Left lung (tissue), 4 donors: ENCODE measurements at regions not wholly inside any gene's neighbourhood (a gene's known extent, or its start where the extent isn't known, plus 50 kb on each side); places are given as distances from the start of the nearest gene placed in this dataset.

Experiments used
- ATAC-seq: fragments of 200-7000 bp; cut with Tn5 transposase; one replicate; pipeline ENCODE4 v1.9.1; 2020; ENCODE audit warnings: moderate library complexity
- DNase-seq, 4 donors: peaks; one replicate each; pipeline ENCODE4 v3.0.0-alpha.2; 2013 to 2020
- H3K27ac ChIP-seq, 2 donors: fragments of 200-600 bp; sonication (generic) in 1 of 2; one replicate each; pipeline versions ENCODE4 v1.5.0 to v1.8.0; 2020 to 2021
- H3K27me3 ChIP-seq, 2 donors: fragments of 200-600 bp; sonication (generic) in 1 of 2; one replicate each; pipeline versions ENCODE4 v1.5.0 to v1.8.0; 2020 to 2021
- H3K36me3 ChIP-seq, 2 donors: fragments of 200-600 bp; sonication (generic) in 1 of 2; one replicate each; pipeline versions ENCODE4 v1.5.0 to v1.8.0; 2020 to 2021
- H3K4me1 ChIP-seq, 2 donors: fragments of 200-600 bp; one replicate each; pipeline ENCODE4 v1.8.0; 2021
- H3K4me3 ChIP-seq, 2 donors: fragments of 200-600 bp; sonication (generic) in 1 of 2; one replicate each; pipeline versions ENCODE4 v1.5.0 to v1.8.0; 2020 to 2021; ENCODE audit warnings: mild to moderate bottlenecking in 1 of 2
- H3K9me3 ChIP-seq, 2 donors: fragments of 200-600 bp; sonication (generic) in 1 of 2; one replicate each; pipeline versions ENCODE4 v1.5.0 to v1.8.0; 2020 to 2021
- intact Hi-C, 2 donors: fragments of 100-400 bp; cut with DNase I; formaldehyde crosslinking; loops; one replicate each; pipeline versions ENCODE4 v1.11.2 to v1.14.2; 2022
- TF ChIP-seq, protein P1 (sequence below), 2 donors: fragments of 200-600 bp; sonication (generic) in 1 of 2; IDR thresholded peaks; one replicate each; pipeline versions ENCODE4 v1.5.0 to v1.8.0; 2021; ENCODE audit warnings: antibody characterized with exemption in 2 of 2
- donor health status: DM: no; HTN: yes; CAD: no.
- donor health status: DM: no; HTN: no; CAD: no.

DNA sequence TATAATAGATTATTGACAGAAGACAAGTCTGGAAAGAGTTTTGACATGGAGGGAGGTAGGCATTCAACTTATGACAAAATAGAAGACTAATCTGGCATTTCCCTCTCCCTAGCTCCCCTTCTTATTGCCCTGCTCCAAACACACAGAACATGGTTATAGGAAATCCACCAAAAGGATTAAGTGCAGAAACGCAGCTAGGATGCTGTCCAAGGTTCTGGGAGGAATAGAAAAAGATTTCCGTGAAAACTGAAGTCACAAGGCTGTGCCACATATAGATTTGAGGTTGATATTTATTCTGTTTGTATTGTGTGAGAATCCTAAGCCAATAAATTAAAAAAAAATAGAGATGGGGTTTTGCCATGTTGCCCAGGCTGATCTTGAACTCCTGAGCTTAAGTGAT lies 107.9 kb upstream of the MAP3K7 start:
- Histone ChIP-seq H3K36me3 (no peaks in the 10 kb centered on the region), H3K27ac (no peak overlapping the region), H3K4me1 (no peaks in the 10 kb centered on the region), H3K9me3 (no peaks in the 10 kb centered on the region), H3K27me3 (no peaks in the 10 kb centered on the region), H3K4me3 (no peak overlapping the region)
- no peak for ATAC-seq
- DNase-seq, result no peak
- TF ChIP-seq, protein P1, sequence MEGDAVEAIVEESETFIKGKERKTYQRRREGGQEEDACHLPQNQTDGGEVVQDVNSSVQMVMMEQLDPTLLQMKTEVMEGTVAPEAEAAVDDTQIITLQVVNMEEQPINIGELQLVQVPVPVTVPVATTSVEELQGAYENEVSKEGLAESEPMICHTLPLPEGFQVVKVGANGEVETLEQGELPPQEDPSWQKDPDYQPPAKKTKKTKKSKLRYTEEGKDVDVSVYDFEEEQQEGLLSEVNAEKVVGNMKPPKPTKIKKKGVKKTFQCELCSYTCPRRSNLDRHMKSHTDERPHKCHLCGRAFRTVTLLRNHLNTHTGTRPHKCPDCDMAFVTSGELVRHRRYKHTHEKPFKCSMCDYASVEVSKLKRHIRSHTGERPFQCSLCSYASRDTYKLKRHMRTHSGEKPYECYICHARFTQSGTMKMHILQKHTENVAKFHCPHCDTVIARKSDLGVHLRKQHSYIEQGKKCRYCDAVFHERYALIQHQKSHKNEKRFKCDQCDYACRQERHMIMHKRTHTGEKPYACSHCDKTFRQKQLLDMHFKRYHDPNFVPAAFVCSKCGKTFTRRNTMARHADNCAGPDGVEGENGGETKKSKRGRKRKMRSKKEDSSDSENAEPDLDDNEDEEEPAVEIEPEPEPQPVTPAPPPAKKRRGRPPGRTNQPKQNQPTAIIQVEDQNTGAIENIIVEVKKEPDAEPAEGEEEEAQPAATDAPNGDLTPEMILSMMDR (IDR thresholded peaks at IDR 0.05), result no peak
- intact Hi-C loops, result no loop called here

DNA sequence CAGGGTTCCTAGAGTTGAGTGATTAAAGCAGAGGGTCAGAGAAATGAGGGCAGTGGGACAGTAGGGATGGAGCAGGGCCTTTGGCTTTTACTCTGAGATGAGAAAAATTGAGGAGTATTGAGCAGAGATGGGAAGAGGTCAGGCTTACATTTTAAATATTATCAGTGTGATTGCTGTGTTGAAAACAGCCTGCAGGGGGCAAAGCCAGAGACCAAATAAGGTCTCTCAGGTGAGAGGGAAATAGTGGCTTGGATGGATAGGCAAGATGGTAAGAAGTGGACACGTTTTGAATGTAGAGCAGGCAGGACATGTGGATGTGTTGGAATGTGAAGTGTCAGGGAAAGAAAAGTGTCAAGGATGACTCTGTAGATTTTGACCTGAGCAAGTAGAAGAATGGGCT lies 105.0 kb upstream of the MAP3K7 start:
- Histone ChIP-seq H3K27ac (no peak overlapping the region), H3K4me3 (no peak overlapping the region), H3K9me3 (no peaks in the 10 kb centered on the region), H3K27me3 (no peaks in the 10 kb centered on the region), H3K36me3 (no peaks in the 10 kb centered on the region), H3K4me1 (no peaks in the 10 kb centered on the region)
- ATAC-seq (no peak), DNase-seq (no peak)
- intact Hi-C loops, result no loop called here
- TF ChIP-seq, protein P1 (IDR thresholded peaks at IDR 0.05), result no peak

DNA sequence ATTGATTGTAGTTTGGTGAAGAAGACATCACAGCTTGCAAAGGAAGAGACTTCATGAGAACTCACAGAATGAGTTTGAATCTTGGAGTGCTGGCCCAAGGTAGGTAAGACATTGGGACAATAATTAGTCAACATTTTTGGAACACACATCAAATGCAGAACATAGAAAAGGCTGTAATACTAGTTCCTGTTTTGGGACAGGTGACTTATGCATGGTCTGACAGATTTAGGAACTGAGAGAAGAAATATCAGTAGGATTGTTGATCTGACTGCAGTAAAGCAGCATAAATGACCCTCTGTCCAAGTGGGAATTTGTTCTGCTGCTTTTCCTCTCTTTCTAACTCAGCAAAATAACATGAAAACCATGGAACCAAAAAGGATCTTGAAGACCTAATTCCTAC lies 102.3 kb upstream of the MAP3K7 start:
- TF ChIP-seq, protein P1 (IDR thresholded peaks at IDR 0.05), result no peak
- no peaks in the 10 kb centered on the region for H3K4me1 ChIP-seq
- intact Hi-C loops, result no loop called here
- no peak overlapping the region for H3K4me3 ChIP-seq
- no peak for DNase-seq
- H3K27ac ChIP-seq, result no peak overlapping the region
- H3K36me3 ChIP-seq, result no peaks in the 10 kb centered on the region
- no peaks in the 10 kb centered on the region for H3K9me3 ChIP-seq
- H3K27me3 ChIP-seq, result no peaks in the 10 kb centered on the region
- ATAC-seq, result no peak

DNA sequence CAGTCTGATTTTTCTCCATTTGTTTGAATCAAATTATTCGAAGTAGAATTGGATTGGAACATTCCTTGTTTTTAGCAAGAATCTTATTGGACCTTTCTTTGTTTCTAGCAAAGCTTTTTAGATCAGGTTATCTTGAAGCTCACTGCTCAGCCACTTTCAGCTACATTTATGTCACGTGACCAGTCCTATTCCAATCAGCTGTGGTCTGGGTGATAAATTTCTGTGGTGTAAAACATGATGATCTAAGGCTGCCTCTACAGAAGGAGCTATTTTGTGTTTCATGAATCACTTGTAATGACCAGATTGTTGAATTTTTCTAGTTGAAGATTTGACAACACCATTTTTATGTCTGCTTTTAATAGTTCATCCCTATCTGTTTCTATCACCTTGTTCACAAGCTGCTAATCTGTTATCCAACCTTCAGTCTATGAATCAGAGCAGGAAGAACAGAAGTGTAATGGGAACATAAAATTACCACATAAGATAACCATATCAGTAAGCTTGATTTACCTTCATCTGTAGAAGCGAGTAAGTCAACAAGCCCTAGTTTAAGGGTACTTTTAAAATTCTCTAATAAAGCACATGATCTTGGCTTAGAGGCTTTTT lies 101.0 kb upstream of the MAP3K7 start:
- Histone ChIP-seq H3K9me3 (no peaks in the 10 kb centered on the region), H3K27me3 (no peaks in the 10 kb centered on the region), H3K4me1 (no peaks in the 10 kb centered on the region), H3K27ac (no peak overlapping the region), H3K36me3 (no peaks in the 10 kb centered on the region), H3K4me3 (no peak overlapping the region)
- DNase-seq (no peak), ATAC-seq (no peak)
- TF ChIP-seq, protein P1 (IDR thresholded peaks at IDR 0.05), result no peak
- intact Hi-C loops, result no loop called here

DNA sequence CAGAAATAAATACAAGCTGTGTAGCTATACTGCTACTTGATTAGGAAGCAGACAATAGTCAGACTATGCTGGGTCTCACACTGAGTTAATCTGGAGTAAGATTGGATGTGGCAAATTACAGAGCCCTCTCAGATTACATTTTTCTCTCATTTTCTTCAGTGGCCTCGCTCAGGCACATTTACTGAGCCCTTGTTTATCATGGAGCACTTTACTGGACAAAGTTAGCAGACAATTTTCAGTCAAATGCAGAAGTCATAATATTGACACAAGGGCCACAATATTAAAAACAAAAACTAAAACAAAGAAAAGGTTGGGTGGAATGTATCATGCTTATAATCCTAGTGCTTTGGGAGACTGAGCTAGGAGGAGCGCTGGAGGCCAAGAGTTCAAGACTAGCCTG lies 95.0 kb upstream of the MAP3K7 start:
- no peak for DNase-seq
- H3K27ac ChIP-seq, result no peak overlapping the region
- H3K4me3 ChIP-seq, result no peak overlapping the region
- no peaks in the 10 kb centered on the region for H3K36me3 ChIP-seq
- TF ChIP-seq, protein P1 (IDR thresholded peaks at IDR 0.05), result no peak
- no peak for ATAC-seq
- intact Hi-C loops, result no loop called here
- H3K9me3 ChIP-seq, result no peaks in the 10 kb centered on the region
- no peaks in the 10 kb centered on the region for H3K27me3 ChIP-seq
- H3K4me1 ChIP-seq, result no peaks in the 10 kb centered on the region
